ENCODE measurements at regions not wholly inside any gene's neighbourhood (a gene's known extent, or its start where the extent isn't known, plus 50 kb on each side); places are given as distances from the start of the nearest gene placed in this dataset.

DNA sequence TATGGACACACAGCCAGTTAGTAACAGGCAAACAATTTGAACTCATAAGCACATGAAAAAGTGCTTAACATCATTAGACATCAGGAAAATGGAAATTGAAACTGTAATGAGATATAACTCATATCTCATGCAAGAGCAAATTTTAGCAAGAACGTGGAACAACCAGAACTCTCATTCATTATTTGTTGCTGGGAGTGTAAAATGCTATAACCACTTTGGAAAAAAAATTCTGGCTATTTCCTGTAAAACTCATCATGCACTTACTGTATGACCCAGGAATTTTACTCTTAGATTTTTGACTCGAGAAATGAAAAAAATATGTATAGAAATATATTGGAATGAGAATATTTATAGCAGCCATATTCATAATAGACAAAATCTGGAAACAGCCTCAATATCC is 205.7 kb upstream of the PUM3 start:
- TF ChIP-seq, protein P1, sequence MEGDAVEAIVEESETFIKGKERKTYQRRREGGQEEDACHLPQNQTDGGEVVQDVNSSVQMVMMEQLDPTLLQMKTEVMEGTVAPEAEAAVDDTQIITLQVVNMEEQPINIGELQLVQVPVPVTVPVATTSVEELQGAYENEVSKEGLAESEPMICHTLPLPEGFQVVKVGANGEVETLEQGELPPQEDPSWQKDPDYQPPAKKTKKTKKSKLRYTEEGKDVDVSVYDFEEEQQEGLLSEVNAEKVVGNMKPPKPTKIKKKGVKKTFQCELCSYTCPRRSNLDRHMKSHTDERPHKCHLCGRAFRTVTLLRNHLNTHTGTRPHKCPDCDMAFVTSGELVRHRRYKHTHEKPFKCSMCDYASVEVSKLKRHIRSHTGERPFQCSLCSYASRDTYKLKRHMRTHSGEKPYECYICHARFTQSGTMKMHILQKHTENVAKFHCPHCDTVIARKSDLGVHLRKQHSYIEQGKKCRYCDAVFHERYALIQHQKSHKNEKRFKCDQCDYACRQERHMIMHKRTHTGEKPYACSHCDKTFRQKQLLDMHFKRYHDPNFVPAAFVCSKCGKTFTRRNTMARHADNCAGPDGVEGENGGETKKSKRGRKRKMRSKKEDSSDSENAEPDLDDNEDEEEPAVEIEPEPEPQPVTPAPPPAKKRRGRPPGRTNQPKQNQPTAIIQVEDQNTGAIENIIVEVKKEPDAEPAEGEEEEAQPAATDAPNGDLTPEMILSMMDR (IDR thresholded peaks at IDR 0.05; ENCODE audit: insufficient read depth, low read length, poor library complexity, severe bottlenecking) = no peak
- Histone ChIP-seq H3K36me3 (ENCODE audit: control insufficient read depth, insufficient read depth, low read length) (no peaks in the 10 kb centered on the region), H3K27me3 (replicated peaks; ENCODE audit: control insufficient read depth, insufficient read depth, low read length) (no peaks in the 10 kb centered on the region), H3K4me3 (replicated peaks; ENCODE audit: low read depth, low read length) (no peak overlapping the region)
- DNase-seq (ENCODE audit: extremely low read depth, insufficient read length) = no peak

DNA sequence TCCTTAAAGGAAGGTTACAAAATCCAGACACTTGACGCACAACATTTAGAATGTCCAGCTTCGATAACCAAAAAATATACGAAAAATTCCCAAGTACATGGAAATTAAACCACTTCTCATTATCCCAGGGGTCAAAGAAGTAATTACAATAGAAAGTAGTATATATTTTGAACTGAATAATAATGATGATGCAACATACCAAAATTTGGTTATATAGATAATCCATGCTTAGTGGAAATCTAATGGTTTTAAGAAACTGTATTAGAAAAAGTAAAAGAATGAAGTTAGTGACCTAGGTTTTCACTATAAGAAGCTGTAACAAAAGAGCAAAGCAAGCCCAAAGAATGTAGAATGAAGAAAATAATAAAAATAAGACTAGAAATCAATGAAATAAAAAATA is 204.0 kb upstream of the PUM3 start:
- Histone ChIP-seq H3K36me3 (ENCODE audit: control insufficient read depth, insufficient read depth, low read length) (no peaks in the 10 kb centered on the region), H3K27me3 (replicated peaks; ENCODE audit: control insufficient read depth, insufficient read depth, low read length) (no peaks in the 10 kb centered on the region), H3K4me3 (replicated peaks; ENCODE audit: low read depth, low read length) (no peak overlapping the region)
- DNase-seq (ENCODE audit: extremely low read depth, insufficient read length) = no peak
- TF ChIP-seq, protein P1 (IDR thresholded peaks at IDR 0.05; ENCODE audit: insufficient read depth, low read length, poor library complexity, severe bottlenecking) = no peak

DNA sequence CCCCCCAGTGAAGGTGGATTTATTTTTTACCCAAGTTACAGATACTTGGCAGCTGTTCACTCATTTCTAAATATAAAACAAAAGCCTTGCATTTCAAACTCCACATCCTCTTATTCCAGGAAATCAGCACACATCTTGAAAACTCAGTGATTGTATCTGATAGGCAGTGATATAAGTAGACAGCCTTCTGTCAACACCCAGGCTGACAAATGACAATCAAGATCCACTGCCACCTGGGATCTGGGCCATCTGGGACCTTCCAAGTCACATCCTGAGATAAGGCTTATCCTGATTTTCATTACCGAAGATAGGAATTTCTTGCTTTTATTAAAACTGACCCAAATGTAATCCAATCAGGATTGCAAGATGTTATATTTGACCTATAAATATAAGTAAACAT is 201.3 kb upstream of the PUM3 start:
- Histone ChIP-seq H3K27me3 (replicated peaks; ENCODE audit: control insufficient read depth, insufficient read depth, low read length) (no peaks in the 10 kb centered on the region), H3K4me3 (replicated peaks; ENCODE audit: low read depth, low read length) (no peak overlapping the region), H3K36me3 (ENCODE audit: control insufficient read depth, insufficient read depth, low read length) (no peaks in the 10 kb centered on the region)
- no peak for DNase-seq (ENCODE audit: extremely low read depth, insufficient read length)
- TF ChIP-seq, protein P1 (IDR thresholded peaks at IDR 0.05; ENCODE audit: insufficient read depth, low read length, poor library complexity, severe bottlenecking) = no peak

DNA sequence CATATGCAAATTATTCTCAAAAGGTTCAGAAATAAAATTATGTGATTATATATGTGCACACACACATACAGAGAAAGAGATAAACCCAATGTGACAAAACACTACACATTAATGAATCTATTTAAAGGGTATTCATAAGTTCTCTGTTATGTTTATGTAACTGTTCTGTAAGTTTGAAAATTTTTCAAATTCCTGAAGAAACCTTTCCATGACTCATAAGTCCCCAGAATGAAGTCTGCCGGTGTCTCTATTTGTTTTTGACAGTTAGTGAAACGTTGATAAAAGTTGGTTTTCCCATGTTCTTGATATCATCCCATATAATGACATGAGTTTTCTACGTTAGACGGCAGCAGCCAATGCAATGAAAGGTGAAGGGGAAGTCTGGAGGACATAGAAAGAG is 199.5 kb upstream of the PUM3 start:
- H3K27me3 ChIP-seq (replicated peaks; ENCODE audit: control insufficient read depth, insufficient read depth, low read length) = no peaks in the 10 kb centered on the region
- TF ChIP-seq, protein P1 (IDR thresholded peaks at IDR 0.05; ENCODE audit: insufficient read depth, low read length, poor library complexity, severe bottlenecking) = no peak
- DNase-seq (ENCODE audit: extremely low read depth, insufficient read length) = no peak

DNA sequence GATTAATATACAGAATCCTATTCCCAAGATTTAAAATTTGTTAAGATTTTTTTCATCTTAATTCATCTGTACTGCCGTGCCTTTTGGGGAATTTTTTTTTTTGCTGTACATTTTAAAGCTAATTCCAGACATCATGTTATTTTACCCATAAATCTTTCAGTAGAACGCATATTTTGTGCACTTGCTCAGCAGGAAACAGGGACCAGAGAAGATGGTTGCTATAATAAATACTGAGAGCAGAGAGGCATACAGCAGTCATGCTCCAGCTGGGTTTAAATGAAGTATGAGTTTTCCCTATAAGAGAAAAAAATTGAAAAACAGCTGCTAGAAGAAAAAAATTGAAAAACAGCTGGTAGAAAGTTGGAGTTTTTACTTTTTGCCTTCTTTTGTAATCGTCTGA is 196.9 kb upstream of the PUM3 start:
- Histone ChIP-seq H3K27me3 (replicated peaks; ENCODE audit: control insufficient read depth, insufficient read depth, low read length) (no peaks in the 10 kb centered on the region), H3K36me3 (ENCODE audit: control insufficient read depth, insufficient read depth, low read length) (no peaks in the 10 kb centered on the region), H3K4me3 (replicated peaks; ENCODE audit: low read depth, low read length) (no peak overlapping the region)
- TF ChIP-seq, protein P1 (IDR thresholded peaks at IDR 0.05; ENCODE audit: insufficient read depth, low read length, poor library complexity, severe bottlenecking) = no peak
- DNase-seq (ENCODE audit: extremely low read depth, insufficient read length) = no peak

More for the DNA sequence above, 199.5 kb upstream of the PUM3 start:
- no peaks in the 10 kb centered on the region for H3K36me3 ChIP-seq (ENCODE audit: control insufficient read depth, insufficient read depth, low read length)
- H3K4me3 ChIP-seq (replicated peaks; ENCODE audit: low read depth, low read length) = no peak overlapping the region

DNA sequence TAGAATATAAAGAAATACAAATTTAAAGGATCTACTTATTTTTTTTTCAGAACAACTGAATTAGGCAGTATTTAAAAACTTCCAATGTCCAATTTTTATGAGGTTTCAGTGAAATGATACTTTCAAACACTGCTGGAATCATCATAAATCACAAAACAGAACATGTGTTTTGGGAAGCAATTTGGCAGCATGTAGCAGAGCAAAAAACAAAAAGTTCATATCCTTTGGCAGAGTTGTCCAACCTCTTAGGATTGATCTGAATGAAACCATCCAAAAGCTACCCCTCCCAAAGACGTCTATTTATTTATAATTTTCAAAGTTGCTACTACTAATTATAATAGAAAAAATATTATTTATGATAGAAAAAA is 192.4 kb upstream of the PUM3 start:
- DNase-seq (ENCODE audit: extremely low read depth, insufficient read length) = no peak
- H3K4me3 ChIP-seq (replicated peaks; ENCODE audit: low read depth, low read length) = no peak overlapping the region
- H3K36me3 ChIP-seq (ENCODE audit: control insufficient read depth, insufficient read depth, low read length) = no peaks in the 10 kb centered on the region
- TF ChIP-seq, protein P1 (IDR thresholded peaks at IDR 0.05; ENCODE audit: insufficient read depth, low read length, poor library complexity, severe bottlenecking) = no peak
- H3K27me3 ChIP-seq (replicated peaks; ENCODE audit: control insufficient read depth, insufficient read depth, low read length) = no peaks in the 10 kb centered on the region; the same call in 1 of the 2 replicates

Data from GM06990 (cell line).